ENCODE measurements at regions not wholly inside any gene's neighbourhood (a gene's known extent, or its start where the extent isn't known, plus 50 kb on each side); places are given as distances from the start of the nearest gene placed in this dataset.

DNA sequence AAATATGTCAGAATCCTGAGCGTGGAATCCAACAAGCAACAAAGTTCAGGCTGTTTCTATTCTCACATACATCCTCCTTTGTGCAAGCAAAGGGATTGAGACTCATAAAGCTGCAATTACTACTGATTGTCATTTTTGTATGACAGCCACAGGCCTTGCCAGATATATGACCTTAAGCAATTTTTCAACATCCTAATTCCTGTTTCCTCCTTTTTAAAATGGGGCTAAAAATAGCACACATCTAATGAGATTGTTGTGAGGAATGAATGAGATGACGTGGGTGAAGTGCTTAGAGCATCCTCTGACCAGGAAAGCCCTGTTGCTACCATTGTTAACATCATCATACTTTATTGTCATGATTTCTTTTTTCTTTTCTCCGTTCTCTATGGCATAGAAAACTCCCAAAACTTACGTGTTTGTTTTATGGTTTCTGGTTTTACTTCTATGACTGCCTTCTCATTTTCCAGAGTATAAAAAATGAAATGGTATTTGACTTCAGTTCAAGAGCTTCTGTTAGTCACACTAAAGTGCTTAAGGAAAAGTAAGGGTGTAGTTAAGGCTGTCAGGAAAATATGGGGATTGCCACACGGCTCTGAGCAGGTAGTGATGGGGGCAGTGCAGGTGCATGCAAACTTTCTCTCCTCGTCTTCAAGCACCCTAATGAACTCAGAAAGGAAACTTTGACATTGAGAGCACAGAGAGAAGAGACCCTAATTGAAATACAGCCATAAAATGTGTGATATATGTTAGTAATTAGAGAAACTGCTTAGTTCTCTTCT is 590.6 kb upstream of the NETO1 start:
- no peak overlapping the region for H3K4me2 ChIP-seq
- H3K4me3 ChIP-seq, result no peak overlapping the region
- no peak for TF ChIP-seq EZH2phosphoT487 (IDR thresholded peaks at IDR 0.05; ENCODE audit: low read depth, severe bottlenecking, unreplicated experiment)
- TF ChIP-seq EZH2 (IDR thresholded peaks at IDR 0.05; ENCODE audit: borderline replicate concordance), result no peak
- TF ChIP-seq, protein P1, sequence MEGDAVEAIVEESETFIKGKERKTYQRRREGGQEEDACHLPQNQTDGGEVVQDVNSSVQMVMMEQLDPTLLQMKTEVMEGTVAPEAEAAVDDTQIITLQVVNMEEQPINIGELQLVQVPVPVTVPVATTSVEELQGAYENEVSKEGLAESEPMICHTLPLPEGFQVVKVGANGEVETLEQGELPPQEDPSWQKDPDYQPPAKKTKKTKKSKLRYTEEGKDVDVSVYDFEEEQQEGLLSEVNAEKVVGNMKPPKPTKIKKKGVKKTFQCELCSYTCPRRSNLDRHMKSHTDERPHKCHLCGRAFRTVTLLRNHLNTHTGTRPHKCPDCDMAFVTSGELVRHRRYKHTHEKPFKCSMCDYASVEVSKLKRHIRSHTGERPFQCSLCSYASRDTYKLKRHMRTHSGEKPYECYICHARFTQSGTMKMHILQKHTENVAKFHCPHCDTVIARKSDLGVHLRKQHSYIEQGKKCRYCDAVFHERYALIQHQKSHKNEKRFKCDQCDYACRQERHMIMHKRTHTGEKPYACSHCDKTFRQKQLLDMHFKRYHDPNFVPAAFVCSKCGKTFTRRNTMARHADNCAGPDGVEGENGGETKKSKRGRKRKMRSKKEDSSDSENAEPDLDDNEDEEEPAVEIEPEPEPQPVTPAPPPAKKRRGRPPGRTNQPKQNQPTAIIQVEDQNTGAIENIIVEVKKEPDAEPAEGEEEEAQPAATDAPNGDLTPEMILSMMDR (IDR thresholded peaks at IDR 0.05; ENCODE audit: poor library complexity), result no peak
- H2AFZ ChIP-seq, result no peak overlapping the region
- H3K4me1 ChIP-seq (ENCODE audit: insufficient read depth), result peaks cover 13% of the 10 kb centered on the region
- H3K27ac ChIP-seq, result no peak overlapping the region
- 63% methylated on average over 6 of the region's 6 CpGs for WGBS (ENCODE audit: low lambda C conversion rate, missing lambda C conversion rate)
- H3K79me2 ChIP-seq, result no peaks in the 10 kb centered on the region
- no peaks in the 10 kb centered on the region for H3K36me3 ChIP-seq (replicated peaks; ENCODE audit: insufficient read depth, low read depth)
- H3K9me2 ChIP-seq (replicated peaks; ENCODE audit: insufficient read depth), result no peaks in the 10 kb centered on the region
- no peaks in the 10 kb centered on the region for H3K9me3 ChIP-seq (ENCODE audit: low read depth)
- no peaks in the 10 kb centered on the region for H3K27me3 ChIP-seq
- H4K20me1 ChIP-seq (ENCODE audit: insufficient read depth, poor library complexity, severe bottlenecking), result no peaks in the 10 kb centered on the region
- no peak for DNase-seq (ENCODE audit: low spot score)

DNA sequence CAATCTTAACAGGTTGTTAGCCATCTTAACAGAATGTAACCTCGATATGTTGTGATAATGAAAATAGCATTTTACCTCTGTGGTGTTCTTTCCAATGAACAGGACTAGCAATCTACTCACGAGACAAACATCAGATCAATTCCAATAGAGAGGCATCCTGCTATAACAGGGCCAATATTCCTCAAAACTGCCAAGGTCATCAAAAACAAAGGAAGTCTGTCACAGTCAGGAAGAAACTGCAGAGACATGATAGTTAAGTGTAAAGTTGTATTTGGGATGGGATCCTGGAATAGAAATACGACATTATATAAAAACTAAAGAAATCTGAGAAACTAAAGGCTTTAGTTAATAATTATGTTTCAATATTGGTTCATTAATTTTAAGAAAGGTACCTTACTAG is 588.9 kb upstream of the NETO1 start:
- Histone ChIP-seq H3K9me3 (ENCODE audit: low read depth) (no peaks in the 10 kb centered on the region), H3K79me2 (no peaks in the 10 kb centered on the region), H3K27ac (no peak overlapping the region), H3K9me2 (replicated peaks; ENCODE audit: insufficient read depth) (no peaks in the 10 kb centered on the region), H3K4me2 (no peak overlapping the region), H3K4me1 (ENCODE audit: insufficient read depth) (peaks cover 7% of the 10 kb centered on the region), H4K20me1 (ENCODE audit: insufficient read depth, poor library complexity, severe bottlenecking) (no peaks in the 10 kb centered on the region), H3K4me3 (no peak overlapping the region), H2AFZ (no peak overlapping the region), H3K27me3 (no peaks in the 10 kb centered on the region), H3K36me3 (replicated peaks; ENCODE audit: insufficient read depth, low read depth) (no peaks in the 10 kb centered on the region)
- 95% methylated on average over 3 of the region's 3 CpGs for WGBS (ENCODE audit: low lambda C conversion rate, missing lambda C conversion rate)
- TF ChIP-seq EZH2 (IDR thresholded peaks at IDR 0.05; ENCODE audit: borderline replicate concordance) (no peak), EZH2phosphoT487 (IDR thresholded peaks at IDR 0.05; ENCODE audit: low read depth, severe bottlenecking, unreplicated experiment) (no peak)
- TF ChIP-seq, protein P1 (IDR thresholded peaks at IDR 0.05; ENCODE audit: poor library complexity), result no peak
- no peak for DNase-seq (ENCODE audit: low spot score)

DNA sequence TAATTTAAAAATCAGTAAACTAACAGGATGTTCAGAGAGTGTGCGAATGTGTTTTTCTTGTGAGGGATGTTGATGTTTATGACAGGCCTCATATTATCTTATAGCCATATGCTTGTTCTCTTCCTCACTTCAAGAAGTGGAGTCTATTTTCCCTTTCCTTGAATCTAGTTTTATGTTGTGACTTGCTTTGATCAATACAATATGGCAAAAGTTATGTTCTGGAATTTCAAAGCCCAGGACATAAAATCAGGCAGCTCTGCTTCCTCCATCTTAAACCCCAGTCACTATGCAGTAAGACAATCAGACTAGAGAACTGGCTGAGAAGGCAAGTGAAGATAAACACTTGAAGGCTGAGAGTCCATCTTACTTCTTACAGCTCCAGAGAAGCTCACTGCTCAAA is 585.1 kb upstream of the NETO1 start:
- H3K4me3 ChIP-seq, result no peak overlapping the region
- H2AFZ ChIP-seq, result no peak overlapping the region
- H3K79me2 ChIP-seq, result no peaks in the 10 kb centered on the region
- no peaks in the 10 kb centered on the region for H3K9me2 ChIP-seq (replicated peaks; ENCODE audit: insufficient read depth)
- H3K36me3 ChIP-seq (replicated peaks; ENCODE audit: insufficient read depth, low read depth), result no peaks in the 10 kb centered on the region
- TF ChIP-seq EZH2phosphoT487 (IDR thresholded peaks at IDR 0.05; ENCODE audit: low read depth, severe bottlenecking, unreplicated experiment) (no peak), EZH2 (IDR thresholded peaks at IDR 0.05; ENCODE audit: borderline replicate concordance) (no peak)
- TF ChIP-seq, protein P1 (IDR thresholded peaks at IDR 0.05; ENCODE audit: poor library complexity), result no peak
- H3K27me3 ChIP-seq, result no peaks in the 10 kb centered on the region
- H3K4me1 ChIP-seq (ENCODE audit: insufficient read depth), result no peaks in the 10 kb centered on the region
- 87% methylated on average over 1 of the region's 1 CpG for WGBS (ENCODE audit: low lambda C conversion rate, missing lambda C conversion rate)
- H3K27ac ChIP-seq, result no peak overlapping the region
- H4K20me1 ChIP-seq (ENCODE audit: insufficient read depth, poor library complexity, severe bottlenecking), result no peaks in the 10 kb centered on the region
- no peak overlapping the region for H3K4me2 ChIP-seq
- H3K9me3 ChIP-seq (ENCODE audit: low read depth), result no peaks in the 10 kb centered on the region
- no peak for DNase-seq (ENCODE audit: low spot score)

Data from hepatocyte (in vitro differentiated cells).